GM19351 (cell line): ENCODE measurements at regions not wholly inside any gene's neighbourhood (a gene's known extent, or its start where the extent isn't known, plus 50 kb on each side); places are given as distances from the start of the nearest gene placed in this dataset.
"Not testable (repeated sequence)": the region's sequence is repeated elsewhere in the genome, so short reads cannot be mapped to it uniquely, and the experiment has no call there.

Source experiments
- ATAC-seq: cut with Tn5 transposase; IDR thresholded peaks from one replicate; pipeline ENCODE4 v1.9.1; 2021; ENCODE audit warnings: mild to moderate bottlenecking, moderate library complexity; ENCODE audit not compliant: unreplicated experiment

DNA sequence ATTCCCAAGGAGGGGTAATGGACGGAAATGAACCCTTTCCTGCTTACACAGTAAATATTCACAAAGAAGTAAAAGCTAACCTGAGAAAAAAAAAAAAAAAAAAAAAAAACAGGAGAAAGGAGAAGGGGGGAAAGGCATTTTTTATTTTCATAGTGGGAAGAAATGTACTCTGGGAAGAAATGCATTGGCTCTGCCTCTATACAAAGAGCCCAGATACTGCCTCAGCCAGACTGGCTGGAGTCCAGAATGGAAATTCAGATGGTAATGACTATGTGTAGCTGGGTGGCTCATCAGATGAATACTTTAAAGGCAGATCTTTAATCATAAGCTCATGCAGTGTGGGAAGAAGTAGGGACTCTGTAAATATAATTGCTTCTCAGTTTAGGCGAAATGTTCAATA lies 124.9 kb upstream of the ZNF608 start:
- no peak for ATAC-seq

DNA sequence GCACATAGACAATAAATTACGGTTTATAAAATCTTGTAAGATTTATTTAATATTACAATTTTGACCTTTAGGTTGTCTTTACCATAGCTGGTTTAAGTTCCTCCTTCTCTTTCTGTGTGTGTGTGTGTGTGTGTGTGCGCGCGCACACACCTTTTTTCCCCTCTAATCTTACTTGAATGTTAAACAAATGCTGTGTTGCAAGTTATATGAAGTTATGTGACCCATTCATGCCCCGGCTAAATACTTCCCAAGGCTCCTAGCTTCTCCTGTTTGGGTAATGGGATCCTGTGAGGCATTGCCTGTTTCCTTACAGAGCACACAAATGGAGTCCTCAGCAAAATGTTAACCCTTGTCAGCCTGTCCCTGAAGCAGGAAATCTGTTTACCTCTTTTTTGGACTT lies 125.6 kb upstream of the ZNF608 start:
- no peak for ATAC-seq

DNA sequence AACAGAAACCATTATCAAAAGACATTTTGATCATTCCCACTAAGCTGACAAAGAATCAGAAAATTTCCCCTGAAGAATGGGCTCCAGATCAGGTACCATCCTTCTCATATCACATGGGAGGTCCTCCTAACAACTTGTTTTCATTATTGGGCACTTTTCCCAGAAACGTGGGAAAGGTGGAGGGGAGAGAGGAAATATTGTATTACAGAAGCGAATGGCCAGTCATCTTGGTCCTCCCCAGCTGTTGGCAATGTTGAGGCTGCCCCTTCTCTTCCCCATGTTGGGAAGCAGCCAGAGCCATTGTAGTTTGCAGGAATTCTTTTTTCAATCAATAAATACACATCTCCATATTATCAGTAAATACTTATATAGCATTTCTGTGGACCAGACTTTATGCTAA lies 126.2 kb upstream of the ZNF608 start:
- no peak for ATAC-seq

DNA sequence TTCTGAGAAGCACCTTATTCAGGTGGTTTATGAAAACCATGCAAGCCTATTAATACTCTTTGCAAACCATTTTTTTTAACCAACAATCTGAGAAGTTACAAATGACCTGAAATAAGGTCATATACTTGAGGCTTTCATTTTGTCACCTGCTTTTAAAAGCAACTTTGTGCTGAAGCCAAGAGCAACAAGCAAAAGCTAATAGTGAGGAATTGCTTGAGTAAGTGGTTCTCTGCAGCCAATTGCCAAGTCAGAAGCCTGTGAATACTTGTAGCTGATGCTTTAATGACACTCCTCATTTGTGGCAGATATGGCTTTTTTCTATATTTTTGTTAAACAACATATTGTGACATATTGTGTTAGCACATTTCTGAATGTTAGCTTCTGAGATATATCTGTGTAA lies 126.7 kb upstream of the ZNF608 start:
- no peak for ATAC-seq

DNA sequence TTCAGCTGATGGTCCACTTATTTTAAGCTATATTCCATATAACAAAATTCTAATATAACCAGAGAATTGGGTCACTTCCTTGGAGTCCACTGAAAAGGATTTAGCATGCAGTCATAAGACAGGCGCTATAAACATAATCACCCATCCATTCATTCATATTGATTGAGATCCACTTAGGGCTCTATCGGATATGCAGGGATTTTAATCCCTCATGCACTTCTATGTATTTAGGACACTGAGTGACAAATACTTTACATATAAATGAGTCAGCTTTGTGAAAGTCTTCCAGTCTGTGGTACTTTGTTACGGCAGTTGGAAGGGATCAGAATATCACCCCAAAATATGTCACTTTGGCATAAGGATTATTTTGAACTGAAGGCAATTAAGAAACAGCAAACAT lies 127.3 kb upstream of the ZNF608 start:
- ATAC-seq, result no peak

DNA sequence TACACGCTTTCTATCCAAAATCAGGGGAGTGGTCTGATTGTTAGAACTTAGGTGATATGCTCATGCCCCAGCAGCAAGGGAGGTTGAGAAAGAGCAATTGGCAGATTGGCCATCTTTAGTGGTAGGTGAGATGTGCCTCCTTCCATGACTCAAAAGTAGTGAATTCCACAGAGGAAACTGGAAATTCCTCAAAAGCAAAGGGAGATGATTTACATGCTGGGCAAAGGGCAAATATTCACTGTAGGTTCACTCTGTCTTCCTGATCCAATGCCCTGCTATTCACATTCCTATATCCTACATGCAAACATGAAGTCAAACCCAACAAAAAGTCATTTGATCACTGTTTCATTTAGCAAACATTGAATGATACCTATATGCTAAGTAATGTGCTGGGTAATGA lies 130.1 kb upstream of the ZNF608 start:
- no peak for ATAC-seq

DNA sequence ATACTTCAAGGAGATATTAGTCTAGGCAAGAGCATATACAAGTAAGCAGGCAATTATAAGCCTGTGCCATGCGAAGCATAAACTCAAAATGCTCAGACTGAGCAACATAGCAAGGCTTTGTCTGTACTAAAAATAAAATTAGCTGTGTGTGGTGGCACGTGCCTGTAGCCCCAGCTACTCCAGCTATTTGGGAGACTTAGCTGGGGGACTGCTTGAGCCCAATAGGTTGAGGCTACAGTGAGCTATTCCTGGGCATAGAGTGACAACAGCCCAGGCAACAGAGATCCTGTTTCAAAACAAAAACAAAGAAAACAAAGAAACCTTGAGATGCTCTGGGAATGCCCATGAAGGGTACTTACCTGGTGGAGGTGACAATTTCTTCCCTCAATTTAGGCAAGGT lies 130.5 kb upstream of the ZNF608 start:
- no peak for ATAC-seq

DNA sequence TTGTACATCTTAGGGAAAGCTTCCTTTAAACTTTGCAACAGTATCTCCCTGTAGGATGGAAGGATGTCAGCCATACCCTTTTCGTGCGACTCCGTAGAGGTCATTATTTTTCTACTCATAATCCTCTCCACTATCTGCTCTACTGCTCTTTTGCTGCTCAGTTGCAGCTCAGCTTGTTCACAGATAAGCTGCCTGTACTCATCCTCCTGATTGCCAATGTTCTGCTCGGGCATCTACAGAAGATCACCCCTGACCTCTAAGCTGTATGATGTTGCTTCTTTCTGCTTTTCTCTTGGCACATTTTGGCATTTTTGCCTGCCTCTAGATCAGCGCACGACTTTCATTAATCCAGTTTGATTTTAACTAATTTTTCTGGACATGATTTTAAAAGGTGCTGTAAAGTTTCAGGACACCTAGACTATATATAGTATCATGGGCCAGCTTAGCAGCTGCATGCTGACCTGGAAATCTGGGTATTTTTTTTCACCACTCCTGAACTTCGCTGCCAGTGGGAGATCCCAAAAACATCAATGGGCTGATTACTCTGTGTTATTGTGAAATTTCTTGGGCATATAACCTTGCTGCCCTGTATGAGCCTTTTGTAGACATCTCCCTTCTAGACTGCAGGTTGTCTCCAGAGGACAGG lies 131.2 kb upstream of the ZNF608 start:
- no peak for ATAC-seq

DNA sequence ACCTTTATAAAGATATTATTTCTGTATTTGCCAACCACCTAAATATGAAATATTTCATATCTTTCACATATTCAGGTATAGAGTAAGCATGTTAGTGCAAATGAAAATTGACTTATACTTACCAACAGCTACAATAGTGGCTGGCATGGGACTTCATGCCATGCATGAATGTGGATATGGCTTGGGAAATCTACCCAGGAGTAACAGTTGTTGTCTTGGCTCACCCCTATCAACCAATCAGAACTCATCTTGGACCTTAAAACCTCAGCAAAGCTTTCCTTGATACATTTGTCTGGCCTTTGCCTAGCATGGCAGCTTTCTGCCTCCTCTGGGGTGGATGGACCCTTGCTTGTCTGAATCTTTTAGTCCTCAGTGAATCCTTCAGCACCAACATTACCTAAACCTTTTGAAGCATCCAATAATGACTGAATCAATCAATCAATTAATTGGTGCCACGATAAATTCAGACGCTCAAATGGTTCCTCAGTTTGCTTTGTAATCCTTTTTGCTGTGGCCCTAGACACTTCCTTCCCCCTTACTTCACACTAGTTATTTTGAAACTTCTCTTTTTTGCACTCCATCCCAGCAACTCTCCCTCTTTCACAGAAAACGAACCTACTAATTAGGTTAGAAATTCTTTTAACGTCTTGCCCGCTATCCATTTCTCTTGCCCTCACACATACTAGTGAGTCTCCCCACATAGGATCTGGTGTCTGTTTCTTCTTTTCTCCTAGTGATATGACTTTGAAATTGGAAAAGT lies 132.3 kb upstream of the ZNF608 start:
- ATAC-seq, result no peak

DNA sequence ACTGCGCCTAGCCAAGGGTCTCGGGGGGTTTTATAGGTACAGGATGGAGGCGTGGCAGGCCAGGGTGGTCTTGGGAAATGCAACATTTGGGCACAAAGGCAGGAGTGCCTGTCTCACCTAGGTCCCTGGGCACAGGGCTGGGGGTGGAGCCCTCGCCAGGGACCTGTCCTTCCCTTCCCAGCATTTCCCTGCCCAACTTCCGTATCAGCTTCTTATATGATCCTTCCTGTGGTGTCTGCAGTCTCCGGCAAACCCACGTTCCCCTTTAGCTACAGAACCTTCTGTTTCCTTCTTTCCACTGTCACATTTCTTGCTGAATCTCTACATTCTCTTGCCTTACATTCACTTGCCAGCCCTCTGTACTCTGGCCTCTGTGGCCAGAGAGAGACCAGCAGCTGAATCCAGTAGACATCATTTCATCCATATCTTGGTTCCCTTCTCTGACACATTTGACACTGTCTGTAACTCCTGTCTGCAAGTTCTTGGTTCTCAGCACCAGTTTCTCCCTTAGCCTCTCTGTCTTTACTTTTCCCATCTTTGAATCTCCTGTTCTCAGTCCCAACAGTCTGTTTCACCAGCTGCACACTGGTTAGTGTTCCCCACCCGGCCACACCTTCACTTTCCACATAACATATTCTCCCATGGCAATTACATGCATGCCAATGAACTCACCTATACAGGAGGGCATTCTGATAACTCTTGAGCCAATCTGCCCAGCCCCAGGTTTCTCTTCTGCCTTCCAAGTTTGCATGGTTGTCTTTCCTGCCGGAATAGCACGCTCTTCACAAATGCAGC lies 134.7 kb upstream of the ZNF608 start:
- no peak for ATAC-seq

DNA sequence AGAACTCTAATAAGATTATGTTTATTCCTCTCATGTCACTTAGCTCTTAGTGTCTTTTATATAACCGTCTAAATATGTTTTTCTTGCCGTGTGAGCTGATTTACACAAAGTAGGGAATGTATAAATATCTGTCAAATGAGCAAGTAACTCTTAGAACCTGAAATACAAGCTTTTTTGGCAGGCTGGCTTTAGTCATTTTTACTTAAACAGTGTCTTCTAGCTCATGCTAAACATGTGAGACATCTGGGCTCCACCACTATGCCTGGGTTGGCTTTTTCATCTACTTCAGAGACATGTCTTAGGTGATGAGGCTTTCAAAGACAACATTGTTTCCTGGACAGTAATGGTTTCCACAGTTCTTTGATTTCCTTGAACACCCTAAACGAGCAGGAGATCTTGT lies 137.2 kb upstream of the ZNF608 start:
- no peak for ATAC-seq

DNA sequence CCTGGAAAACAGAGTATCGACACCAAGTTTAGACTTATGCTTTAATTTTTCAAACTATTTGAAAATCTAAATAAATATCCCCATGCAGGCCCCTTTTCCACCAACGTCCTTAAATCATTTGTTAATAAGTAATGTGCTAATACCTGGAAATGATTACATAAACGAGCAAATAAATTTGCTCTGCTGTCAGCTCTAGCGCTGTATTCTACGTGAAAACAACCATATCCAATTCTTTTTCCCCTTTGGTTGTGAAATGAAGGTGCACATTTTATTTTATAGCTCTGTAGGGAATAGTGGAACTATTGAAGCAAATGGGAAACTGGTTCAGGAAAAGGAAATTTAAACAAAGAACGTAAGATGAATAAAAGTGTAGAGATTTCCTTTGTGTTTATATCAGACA lies 137.7 kb upstream of the ZNF608 start:
- no peak for ATAC-seq

DNA sequence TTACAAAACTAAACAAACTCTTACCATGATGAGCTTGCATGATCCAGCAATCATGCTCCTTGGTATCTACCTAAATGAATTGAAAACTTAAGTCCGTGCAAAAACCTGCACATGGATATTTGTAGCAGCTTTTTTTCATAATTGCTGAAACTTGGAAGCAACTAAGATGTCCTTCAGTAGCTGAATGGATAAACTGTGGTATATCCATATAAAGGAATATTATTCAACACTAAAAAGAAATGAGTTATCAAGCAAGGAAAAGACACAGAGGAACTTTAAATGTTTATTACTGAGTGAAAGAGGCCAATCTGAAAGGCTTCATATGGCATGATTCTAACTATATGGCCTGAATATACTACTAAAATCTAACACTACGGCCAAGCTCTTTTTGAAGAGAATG lies 139.1 kb upstream of the ZNF608 start:
- ATAC-seq, result no peak

DNA sequence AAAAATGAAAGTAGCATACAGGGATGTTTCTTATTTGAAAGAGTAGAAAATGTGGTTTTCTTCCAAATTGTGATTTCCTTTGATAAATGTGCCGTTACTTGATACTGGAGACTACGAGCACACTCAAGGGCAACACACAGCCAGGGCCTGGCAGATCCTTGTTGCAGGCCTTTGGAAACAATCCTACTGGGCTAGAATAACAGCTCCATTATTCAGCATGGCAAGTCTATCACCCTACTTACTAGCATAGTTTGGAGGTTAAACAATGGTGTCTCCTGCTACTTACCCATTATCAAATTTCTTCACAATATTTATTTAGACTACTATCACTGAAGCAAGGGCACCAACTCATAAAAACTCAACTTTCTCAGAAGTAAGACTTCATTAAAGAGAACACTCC lies 140.8 kb upstream of the ZNF608 start:
- no peak for ATAC-seq

DNA sequence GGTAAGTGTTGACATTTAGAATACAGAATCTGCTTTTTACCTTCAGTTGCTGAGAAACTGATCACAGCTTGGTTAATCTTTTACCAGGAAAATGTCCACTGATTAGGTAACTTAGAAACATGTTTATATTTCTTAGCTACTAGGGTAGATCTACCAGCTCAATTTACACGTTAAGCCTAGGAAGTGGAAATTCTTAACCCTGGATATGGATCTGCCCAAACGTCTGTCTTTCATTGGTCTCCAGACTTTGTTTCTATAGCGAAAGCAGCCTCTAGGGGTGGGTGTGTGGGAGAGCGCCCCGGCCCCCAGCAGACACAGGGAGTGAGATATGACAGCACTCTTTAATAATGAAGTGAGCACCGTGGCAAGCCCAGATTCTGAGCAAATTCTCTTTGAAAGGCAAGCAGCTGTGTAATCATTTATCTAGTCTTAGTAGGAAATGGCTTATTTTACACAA lies 141.6 kb upstream of the ZNF608 start:
- no peak for ATAC-seq

DNA sequence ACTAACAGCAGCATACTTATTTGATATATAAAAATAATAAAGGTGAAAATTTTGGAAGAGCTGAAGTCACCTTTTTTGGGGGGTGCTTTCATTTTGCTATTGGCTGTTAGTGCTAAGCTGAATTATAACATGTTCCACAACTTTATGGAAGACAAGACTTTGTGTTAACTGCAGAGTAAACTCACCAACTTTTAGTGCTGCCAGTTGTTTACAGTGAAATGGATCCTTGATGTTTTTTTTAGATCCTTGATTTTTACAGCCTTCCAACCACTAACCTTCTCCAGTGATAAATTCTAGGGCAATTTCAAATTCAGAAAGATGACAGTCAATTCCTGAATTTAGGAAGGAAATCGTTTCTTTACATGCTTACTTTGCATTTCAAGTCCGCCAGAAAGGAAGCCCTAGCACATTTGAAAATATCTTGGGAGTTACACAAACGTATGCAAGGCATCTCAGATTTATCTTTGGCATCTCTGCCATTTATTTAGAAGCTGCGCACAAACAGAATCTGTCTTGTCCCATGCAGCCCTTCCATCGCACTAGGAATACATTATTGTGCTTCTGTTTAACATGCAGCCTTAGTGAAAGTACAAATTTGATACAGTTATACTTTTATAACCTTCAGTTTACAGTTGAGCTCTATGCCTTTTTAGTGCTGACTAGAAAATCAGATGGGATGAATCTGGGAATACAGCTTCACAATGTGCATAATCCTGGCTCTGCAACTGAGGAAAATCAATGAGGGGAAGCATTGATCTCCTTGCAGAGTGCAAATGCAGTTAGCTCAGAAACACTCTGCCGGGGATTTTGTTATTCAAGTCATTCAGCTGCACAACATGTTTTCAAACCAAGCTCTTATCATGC lies 142.4 kb upstream of the ZNF608 start:
- ATAC-seq, result no peak

DNA sequence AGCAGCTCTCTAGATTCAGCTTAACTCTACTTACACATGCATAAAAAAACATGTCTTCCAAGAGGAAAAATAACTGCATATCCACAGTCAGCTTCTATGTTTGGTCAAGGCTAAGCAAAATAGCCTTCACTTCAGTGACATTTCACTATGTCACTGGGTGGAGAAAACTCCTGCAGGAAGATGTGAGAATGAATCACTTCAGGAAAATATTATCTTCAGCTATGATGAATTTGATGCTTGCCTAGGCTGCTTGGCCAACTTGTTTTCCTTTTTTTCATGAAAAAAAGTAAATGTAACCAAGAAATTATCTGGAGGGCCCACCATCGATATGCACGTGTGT lies 143.0 kb upstream of the ZNF608 start:
- ATAC-seq, result no peak

DNA sequence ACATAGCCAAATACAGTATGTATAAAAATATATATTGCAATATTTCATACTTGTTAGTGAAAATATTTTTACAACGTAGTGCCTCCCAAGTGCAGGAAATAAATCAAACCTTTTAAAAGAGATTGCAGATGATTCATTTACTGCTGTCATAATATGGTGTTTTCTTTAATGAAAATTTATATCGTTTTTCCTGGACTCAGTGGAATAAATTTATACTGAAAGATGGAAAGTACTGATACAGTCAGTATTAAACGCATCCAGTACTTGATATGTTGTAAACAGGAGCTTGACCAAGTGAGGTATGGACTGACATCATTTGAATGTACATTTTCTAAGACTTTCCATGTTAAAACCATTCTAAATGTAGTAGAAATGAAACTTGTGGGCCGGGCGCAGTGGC lies 143.4 kb upstream of the ZNF608 start:
- ATAC-seq, result no peak

DNA sequence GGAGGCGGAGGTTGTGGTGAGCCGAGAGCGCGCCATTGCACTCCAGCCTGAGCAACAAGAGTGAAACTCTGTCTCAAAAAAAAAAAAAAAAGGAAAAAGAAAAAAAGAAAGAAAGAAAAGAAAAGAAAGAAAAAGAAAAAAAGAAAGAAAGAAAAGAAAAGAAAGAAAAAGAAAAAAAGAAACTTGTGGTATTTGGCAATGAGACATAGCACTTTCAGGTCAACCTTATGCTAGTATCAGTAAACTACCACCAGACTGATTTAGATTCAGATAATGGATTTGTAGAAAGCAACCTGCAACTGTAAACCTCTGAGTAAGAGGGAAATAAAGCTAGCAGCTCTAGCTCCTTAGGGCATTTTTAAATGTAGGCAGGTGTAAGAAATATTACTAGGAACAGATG lies 144.0 kb upstream of the ZNF608 start:
- ATAC-seq, result not testable (repeated sequence)

DNA sequence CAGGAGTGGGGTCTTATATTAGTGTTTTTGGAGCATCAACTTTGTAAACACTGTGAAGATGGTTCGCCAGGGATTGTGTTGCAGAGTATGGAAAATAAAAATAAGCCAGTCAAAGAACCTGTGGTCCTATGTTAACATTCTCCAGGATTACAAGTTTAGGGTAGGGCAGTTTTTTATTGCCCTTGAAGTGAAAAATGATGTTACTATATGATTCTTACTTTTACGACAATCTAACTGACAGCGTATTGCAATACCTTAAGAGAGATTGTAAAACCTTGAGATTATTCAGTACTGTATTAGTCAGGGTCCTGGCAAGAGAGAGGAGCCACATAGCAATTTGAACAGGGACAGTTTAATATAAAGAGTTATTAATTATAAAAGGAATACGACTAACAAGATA lies 144.7 kb upstream of the ZNF608 start:
- no peak for ATAC-seq

DNA sequence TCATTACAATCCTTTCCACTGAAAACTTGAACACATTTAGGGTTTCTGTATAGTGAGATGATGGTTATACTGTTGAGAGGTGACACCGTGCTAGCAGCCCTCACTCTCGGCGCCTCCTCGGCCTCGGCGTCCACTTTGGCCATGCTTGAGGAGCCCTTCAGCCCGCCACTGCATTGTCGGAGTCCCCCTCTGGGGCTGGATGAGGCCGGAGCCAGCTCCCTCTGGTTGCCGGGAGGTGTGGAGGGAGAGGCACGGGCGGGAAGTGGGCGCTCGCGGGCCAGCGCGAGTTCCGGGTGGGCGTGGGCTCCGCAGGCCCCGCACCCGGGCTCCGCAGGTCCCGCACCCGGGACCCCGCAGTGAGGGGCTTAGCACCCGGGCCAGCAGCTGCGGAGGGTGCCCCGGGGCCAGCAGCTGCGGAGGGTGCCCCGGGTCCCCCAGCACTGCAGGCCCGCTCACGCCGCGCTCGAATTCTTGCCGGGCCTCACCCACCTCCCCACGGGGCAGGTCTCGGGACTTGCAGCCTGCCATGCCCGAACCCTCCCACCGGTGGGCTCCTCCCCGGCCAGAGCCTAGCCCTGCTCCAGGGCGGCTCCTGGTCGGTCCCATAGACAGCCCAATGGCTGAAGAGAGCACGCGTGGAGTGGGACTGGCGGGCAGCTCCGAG lies 145.9 kb upstream of the ZNF608 start:
- no peak for ATAC-seq
